ENCODE measurements at regions not wholly inside any gene's neighbourhood (a gene's known extent, or its start where the extent isn't known, plus 50 kb on each side); places are given as distances from the start of the nearest gene placed in this dataset.
"Not testable (repeated sequence)": the region's sequence is repeated elsewhere in the genome, so short reads cannot be mapped to it uniquely, and the experiment has no call there.

DNA sequence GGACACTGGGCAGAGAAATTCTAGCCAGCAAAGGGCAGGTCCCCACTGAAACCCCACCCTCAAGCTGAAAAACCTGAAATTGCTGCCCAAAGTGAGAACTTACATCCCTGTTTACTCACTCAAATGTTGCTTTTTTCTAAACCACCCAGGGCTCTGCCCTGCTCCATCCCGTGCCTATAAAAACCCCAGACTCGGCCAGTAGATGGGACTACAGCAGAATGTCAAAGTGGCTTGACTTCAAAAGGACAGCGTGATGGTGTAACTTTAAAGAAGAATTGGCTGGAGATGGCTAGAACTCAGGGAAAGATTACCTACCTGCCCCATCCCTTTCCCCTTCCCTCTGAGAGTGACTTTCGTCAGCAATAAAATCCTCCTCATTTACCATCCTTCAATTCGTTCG is 246.9 kb downstream of the PYDC2 start:
- FAIRE-seq: no peak
- DNase-seq (ENCODE audit: insufficient read length, low spot score): no peak
- no peak for TF ChIP-seq PAX5 (IDR thresholded peaks at IDR 0.05; ENCODE audit: insufficient read depth, low read length, severe bottlenecking)

DNA sequence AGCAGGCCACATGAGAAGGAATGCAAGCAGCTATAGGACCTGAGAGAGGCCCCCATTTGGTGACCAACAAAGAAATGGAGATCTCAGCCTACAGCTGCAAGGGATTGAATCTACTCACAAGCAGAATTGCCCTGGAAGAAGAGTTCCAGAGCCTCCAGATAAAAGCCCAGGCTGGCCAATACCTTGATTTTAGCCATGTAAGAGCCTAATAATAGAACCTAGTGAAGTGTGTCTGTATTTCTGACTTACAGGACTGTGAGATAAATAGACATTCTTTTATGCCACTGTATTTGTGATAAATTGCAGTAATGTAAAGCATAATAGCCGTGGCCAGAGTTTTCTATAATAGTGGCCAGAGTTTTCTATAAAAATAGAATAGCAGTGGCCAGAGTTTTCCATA is 254.6 kb downstream of the PYDC2 start:
- DNase-seq (ENCODE audit: insufficient read length, low spot score) (no peak), FAIRE-seq (no peak)

DNA sequence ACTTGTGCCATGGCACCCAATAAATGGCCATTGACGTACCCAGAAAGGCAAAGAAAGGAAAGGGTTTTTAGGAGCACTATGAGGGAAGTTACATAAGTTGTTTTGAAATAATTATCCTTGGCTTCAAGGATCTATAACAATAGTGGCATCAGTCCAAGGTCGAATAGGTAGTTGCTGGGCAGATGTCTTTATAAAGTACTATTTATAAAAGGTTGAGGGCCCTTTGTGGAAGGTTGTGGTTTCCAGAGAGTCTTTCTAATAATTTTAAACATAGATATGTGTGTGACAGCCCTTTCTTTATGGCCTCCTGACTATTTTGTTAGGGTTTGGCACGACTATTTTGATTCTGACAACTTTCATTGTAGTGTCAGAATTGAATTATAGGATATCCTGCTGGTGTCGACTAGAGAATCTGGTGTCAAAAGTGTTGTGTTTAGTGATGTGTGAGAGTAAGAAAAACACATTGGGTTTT is 260.5 kb downstream of the PYDC2 start:
- FAIRE-seq (no peak), DNase-seq (ENCODE audit: insufficient read length, low spot score) (no peak)
- TF ChIP-seq PAX5 (IDR thresholded peaks at IDR 0.05; ENCODE audit: insufficient read depth, low read length, severe bottlenecking) (no peak), POLR2AphosphoS5 (IDR thresholded peaks at IDR 0.05; ENCODE audit: low read depth, low read length) (no peak)

More for the DNA sequence above, 254.6 kb downstream of the PYDC2 start:
- TF ChIP-seq POU2F2 (IDR thresholded peaks at IDR 0.05; ENCODE audit: low read depth, low read length) (no peak), TAF1 (IDR thresholded peaks at IDR 0.05; ENCODE audit: low read depth, low read length) (no peak), POLR2A (IDR thresholded peaks at IDR 0.05; ENCODE audit: low read depth, low read length) (no peak), SPI1 (IDR thresholded peaks at IDR 0.05; ENCODE audit: low read depth, low read length) (no peak), PAX5 (IDR thresholded peaks at IDR 0.05; ENCODE audit: insufficient read depth, low read length, severe bottlenecking) (no peak), POLR2AphosphoS5 (IDR thresholded peaks at IDR 0.05; ENCODE audit: low read depth, low read length) (no peak)

DNA sequence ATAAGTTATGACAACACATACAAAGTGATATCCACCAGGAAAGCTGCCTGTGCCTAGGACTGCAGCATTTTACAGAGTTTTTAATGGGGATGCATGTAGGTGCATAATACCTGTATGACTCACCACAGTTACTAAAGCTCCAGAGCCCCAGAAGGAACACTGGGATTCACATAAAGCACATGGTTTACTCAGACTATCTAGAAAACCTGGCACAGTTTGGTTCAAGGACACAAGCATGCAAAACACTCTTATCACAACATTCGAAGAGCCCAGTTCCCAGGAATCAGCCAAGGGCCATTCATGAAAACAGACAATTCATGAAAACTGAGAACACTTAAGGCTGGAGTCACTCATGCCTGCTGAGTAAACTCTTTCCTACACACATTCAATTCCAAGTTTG is 261.0 kb downstream of the PYDC2 start:
- DNase-seq (ENCODE audit: insufficient read length, low spot score): no peak
- no peak for FAIRE-seq
- TF ChIP-seq POLR2A (IDR thresholded peaks at IDR 0.05; ENCODE audit: low read depth, low read length) (no peak), SPI1 (IDR thresholded peaks at IDR 0.05; ENCODE audit: low read depth, low read length) (no peak), TAF1 (IDR thresholded peaks at IDR 0.05; ENCODE audit: low read depth, low read length) (no peak), POU2F2 (IDR thresholded peaks at IDR 0.05; ENCODE audit: low read depth, low read length) (no peak), PAX5 (IDR thresholded peaks at IDR 0.05; ENCODE audit: insufficient read depth, low read length, severe bottlenecking) (no peak), POLR2AphosphoS5 (IDR thresholded peaks at IDR 0.05; ENCODE audit: low read depth, low read length) (no peak)

DNA sequence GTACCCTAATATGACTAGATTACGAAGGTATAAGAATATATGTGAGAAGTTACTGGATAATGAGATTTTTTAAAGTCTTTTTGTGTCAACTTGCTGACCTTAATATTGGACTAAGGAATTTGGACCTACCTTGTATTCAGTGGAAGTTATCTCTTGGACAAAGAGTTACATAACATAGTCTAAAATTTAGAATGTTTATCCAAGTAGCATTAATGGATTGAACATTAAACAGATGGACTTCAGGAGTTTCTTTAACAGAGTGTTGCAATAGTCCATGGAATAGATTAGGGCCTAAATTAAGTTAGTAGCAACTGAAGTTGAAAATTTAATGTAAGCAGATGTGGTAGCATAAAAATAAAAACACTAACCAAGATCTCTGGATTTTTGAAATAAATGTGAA is 266.4 kb downstream of the PYDC2 start:
- no peak for FAIRE-seq
- DNase-seq (ENCODE audit: insufficient read length, low spot score): no peak

DNA sequence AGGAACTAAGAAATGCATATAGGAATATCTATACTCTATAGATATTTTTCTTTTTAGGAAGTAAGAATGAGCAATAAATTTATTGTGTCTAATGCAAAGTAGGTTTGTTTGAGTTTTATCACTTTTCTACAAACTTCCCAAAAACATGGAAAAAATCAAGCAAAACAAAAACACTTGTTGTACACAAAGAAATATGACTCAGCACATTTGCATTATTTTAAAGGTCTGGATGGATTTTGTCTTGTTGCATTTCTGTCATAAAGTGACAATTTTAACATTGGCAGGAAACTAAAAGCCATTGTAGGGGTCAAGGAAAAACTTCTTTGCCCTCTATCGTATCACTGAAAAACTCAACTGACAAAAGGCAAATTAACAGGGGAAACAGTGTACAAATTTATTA is 267.2 kb downstream of the PYDC2 start:
- no peak for TF ChIP-seq POU2F2 (IDR thresholded peaks at IDR 0.05; ENCODE audit: low read depth, low read length)
- TF ChIP-seq PAX5 (IDR thresholded peaks at IDR 0.05; ENCODE audit: insufficient read depth, low read length, severe bottlenecking): no peak
- TF ChIP-seq POLR2A (IDR thresholded peaks at IDR 0.05; ENCODE audit: low read depth, low read length): no peak
- no peak for TF ChIP-seq SPI1 (IDR thresholded peaks at IDR 0.05; ENCODE audit: low read depth, low read length)
- no peak for TF ChIP-seq TAF1 (IDR thresholded peaks at IDR 0.05; ENCODE audit: low read depth, low read length)
- TF ChIP-seq POLR2AphosphoS5 (IDR thresholded peaks at IDR 0.05; ENCODE audit: low read depth, low read length): no peak
- DNase-seq (ENCODE audit: insufficient read length, low spot score) (no peak), FAIRE-seq (no peak)

More for the DNA sequence above, 266.4 kb downstream of the PYDC2 start:
- TF ChIP-seq PAX5 (IDR thresholded peaks at IDR 0.05; ENCODE audit: insufficient read depth, low read length, severe bottlenecking) (no peak), TAF1 (IDR thresholded peaks at IDR 0.05; ENCODE audit: low read depth, low read length) (no peak), POLR2A (IDR thresholded peaks at IDR 0.05; ENCODE audit: low read depth, low read length) (no peak), POLR2AphosphoS5 (IDR thresholded peaks at IDR 0.05; ENCODE audit: low read depth, low read length) (no peak), POU2F2 (IDR thresholded peaks at IDR 0.05; ENCODE audit: low read depth, low read length) (no peak)

DNA sequence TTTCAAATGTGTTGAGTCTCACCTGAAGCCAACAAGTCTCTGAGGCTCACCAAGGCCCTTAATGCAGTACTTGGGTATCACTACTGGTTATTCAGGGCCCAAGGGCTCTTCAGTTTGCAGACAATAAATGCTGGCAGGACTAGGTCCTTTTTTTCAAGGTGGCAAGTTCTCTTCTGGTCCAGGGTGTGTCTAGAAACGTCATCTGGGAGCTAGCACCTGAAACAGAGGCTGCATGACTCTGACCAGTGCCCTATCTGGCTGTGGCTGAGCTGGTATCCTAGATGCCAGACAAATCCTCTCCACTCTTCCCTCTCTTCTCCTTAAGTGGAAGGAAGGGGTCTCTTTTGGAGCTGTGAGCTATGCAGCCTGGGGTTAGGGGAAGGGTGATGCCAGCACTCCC is 276.8 kb downstream of the PYDC2 start:
- DNase-seq (ENCODE audit: insufficient read length, low spot score) (no peak), FAIRE-seq (no peak)
- no peak for TF ChIP-seq POLR2AphosphoS5 (IDR thresholded peaks at IDR 0.05; ENCODE audit: low read depth, low read length)
- no peak for TF ChIP-seq PAX5 (IDR thresholded peaks at IDR 0.05; ENCODE audit: insufficient read depth, low read length, severe bottlenecking)
- TF ChIP-seq TAF1 (IDR thresholded peaks at IDR 0.05; ENCODE audit: low read depth, low read length): no peak
- no peak for TF ChIP-seq SPI1 (IDR thresholded peaks at IDR 0.05; ENCODE audit: low read depth, low read length)
- TF ChIP-seq POU2F2 (IDR thresholded peaks at IDR 0.05; ENCODE audit: low read depth, low read length): no peak
- TF ChIP-seq POLR2A (IDR thresholded peaks at IDR 0.05; ENCODE audit: low read depth, low read length): no peak

DNA sequence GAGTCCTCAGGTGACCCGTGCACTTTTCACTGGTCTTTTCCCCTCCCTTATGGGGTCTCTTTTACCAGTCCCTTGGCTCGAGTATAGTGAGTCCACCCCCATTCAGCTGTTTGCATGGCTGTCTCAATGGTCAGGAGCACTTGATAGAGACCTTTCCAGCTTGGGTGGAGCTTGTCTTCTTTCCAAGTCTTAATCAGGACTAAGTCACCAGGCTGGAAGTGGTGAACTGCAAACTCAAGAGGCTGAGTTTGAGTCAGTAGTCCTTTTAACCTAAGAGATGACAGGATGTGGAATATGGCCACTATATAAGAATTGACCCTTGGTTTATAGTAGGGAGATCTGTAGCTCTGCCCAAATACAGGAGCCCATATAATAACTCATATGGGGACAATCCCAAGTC is 279.7 kb downstream of the PYDC2 start:
- DNase-seq (ENCODE audit: insufficient read length, low spot score): no peak
- TF ChIP-seq POLR2A (IDR thresholded peaks at IDR 0.05; ENCODE audit: low read depth, low read length) (no peak), TAF1 (IDR thresholded peaks at IDR 0.05; ENCODE audit: low read depth, low read length) (no peak), POU2F2 (IDR thresholded peaks at IDR 0.05; ENCODE audit: low read depth, low read length) (no peak), SPI1 (IDR thresholded peaks at IDR 0.05; ENCODE audit: low read depth, low read length) (no peak), PAX5 (IDR thresholded peaks at IDR 0.05; ENCODE audit: insufficient read depth, low read length, severe bottlenecking) (no peak), POLR2AphosphoS5 (IDR thresholded peaks at IDR 0.05; ENCODE audit: low read depth, low read length) (no peak)
- FAIRE-seq: no peak

DNA sequence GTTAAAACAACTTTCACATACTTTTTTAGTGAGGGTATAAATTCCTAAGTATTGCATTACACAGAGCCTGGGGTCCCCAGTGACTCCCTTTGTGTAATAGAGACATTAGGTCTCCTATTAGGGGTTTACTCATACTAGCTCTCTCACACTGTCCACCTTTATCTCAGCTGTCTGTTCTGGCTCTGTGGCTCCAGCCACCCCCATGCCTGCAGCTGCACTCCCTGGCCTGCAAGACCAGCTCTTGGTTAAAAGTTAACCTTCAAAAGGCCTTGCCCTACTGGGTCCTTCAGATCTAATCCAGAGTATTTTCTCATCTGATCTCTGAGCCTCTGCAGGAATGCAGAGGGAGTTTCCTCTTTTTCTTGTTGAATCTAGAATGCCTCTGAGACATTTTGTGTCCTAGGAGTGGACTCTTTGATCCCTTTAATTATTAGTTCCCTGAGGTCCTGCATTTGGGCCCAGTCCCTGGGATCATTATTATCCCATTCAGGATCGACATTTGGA is 280.9 kb downstream of the PYDC2 start:
- DNase-seq (ENCODE audit: insufficient read length, low spot score); FAIRE-seq: not testable (repeated sequence)

DNA sequence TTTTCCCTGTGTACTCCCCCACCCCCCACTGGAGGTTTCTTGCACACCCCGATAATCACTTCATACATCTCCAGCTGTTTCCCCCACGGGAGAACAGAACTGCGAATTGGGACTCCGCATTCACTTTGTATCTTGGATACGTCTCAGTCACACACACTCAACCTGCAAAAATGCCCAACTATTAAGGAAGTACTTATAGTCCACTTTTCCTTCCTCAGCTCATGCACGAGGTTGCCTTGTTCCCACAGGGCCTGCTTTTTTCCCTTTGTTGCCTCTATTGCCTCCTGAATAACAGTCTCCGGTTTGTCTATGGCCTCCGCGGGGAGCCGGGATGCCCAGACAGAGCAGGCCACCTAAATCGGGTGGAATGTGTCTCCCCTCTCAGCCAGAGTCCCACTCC is 282.3 kb downstream of the PYDC2 start:
- DNase-seq (ENCODE audit: insufficient read length, low spot score): no peak
- no peak for FAIRE-seq
- TF ChIP-seq SPI1 (IDR thresholded peaks at IDR 0.05; ENCODE audit: low read depth, low read length) (no peak), POLR2AphosphoS5 (IDR thresholded peaks at IDR 0.05; ENCODE audit: low read depth, low read length) (no peak), TAF1 (IDR thresholded peaks at IDR 0.05; ENCODE audit: low read depth, low read length) (no peak), POU2F2 (IDR thresholded peaks at IDR 0.05; ENCODE audit: low read depth, low read length) (no peak), PAX5 (IDR thresholded peaks at IDR 0.05; ENCODE audit: insufficient read depth, low read length, severe bottlenecking) (no peak), POLR2A (IDR thresholded peaks at IDR 0.05; ENCODE audit: low read depth, low read length) (no peak)

DNA sequence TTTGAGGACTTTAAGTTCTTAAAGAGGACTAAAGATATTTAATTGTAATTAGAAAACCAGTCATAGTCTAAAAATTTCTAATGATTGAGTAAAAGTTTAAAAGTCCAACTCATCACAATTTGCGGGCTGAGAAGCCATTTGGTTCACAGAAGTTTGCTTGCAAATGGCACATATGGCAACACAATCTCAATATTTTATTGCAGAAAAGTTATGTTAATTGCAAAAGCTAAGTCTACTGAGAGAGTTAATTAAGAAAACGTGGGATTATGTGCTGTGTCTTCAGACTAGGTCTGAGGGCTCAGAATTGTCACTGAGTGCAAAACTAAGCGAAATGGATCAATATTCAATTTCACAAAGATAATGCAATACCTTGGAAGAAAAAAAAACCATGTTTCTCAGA is 289.7 kb downstream of the PYDC2 start:
- DNase-seq (ENCODE audit: insufficient read length, low spot score) (no peak), FAIRE-seq (no peak)
- no peak for TF ChIP-seq PAX5 (IDR thresholded peaks at IDR 0.05; ENCODE audit: insufficient read depth, low read length, severe bottlenecking)
- TF ChIP-seq TAF1 (IDR thresholded peaks at IDR 0.05; ENCODE audit: low read depth, low read length): no peak
- no peak for TF ChIP-seq POU2F2 (IDR thresholded peaks at IDR 0.05; ENCODE audit: low read depth, low read length)
- no peak for TF ChIP-seq POLR2A (IDR thresholded peaks at IDR 0.05; ENCODE audit: low read depth, low read length)
- TF ChIP-seq SPI1 (IDR thresholded peaks at IDR 0.05; ENCODE audit: low read depth, low read length): no peak
- no peak for TF ChIP-seq POLR2AphosphoS5 (IDR thresholded peaks at IDR 0.05; ENCODE audit: low read depth, low read length)

Data from GM12891 (cell line).